NCI-H345 treated with DMSO at 0.1 percent for 48 hours (cell line): ENCODE measurements at regions not wholly inside any gene's neighbourhood (a gene's known extent, or its start where the extent isn't known, plus 50 kb on each side); places are given as distances from the start of the nearest gene placed in this dataset.

Source experiments
- DNase-seq: peaks from one replicate; lab custom pipeline; 2025; ENCODE audit not compliant: unreplicated experiment; lab: John Stamatoyannopoulos, UW

- DNase-seq, result no peak
Measured at GRCh38 chr18:34592481-34592880, 117.6 kb upstream of the DTNA start.

GRCh38 chr18:34592961-34593382, 117.1 kb upstream of the DTNA start:
- no peak for DNase-seq

GRCh38 chr18:34594266-34594665, 115.8 kb upstream of the DTNA start:
- no peak for DNase-seq

- DNase-seq, result no peak
Measured at GRCh38 chr18:34595690-34596089, 114.4 kb upstream of the DTNA start.

- no peak for DNase-seq
Measured at GRCh38 chr18:34598120-34598635, 111.9 kb upstream of the DTNA start.

GRCh38 chr18:34600158-34600557, 109.9 kb upstream of the DTNA start:
- DNase-seq, result no peak

GRCh38 chr18:34600874-34601656, 109.0 kb upstream of the DTNA start:
- no peak for DNase-seq

- DNase-seq, result no peak
Measured at GRCh38 chr18:34604591-34604990, 105.5 kb upstream of the DTNA start.

- no peak for DNase-seq
Measured at GRCh38 chr18:34606851-34607250, 103.2 kb upstream of the DTNA start.

- DNase-seq, result no peak
Measured at GRCh38 chr18:34608064-34608463, 102.0 kb upstream of the DTNA start.

- DNase-seq, result no peak
Measured at GRCh38 chr18:34609986-34610648, 100.0 kb upstream of the DTNA start.

- no peak for DNase-seq
Measured at GRCh38 chr18:34611904-34612303, 98.2 kb upstream of the DTNA start.

GRCh38 chr18:34620258-34620861, 89.7 kb upstream of the DTNA start:
- no peak for DNase-seq

GRCh38 chr18:34623557-34623956, 86.5 kb upstream of the DTNA start:
- DNase-seq, result no peak

- no peak for DNase-seq
Measured at GRCh38 chr18:34624551-34624950, 85.5 kb upstream of the DTNA start.

GRCh38 chr18:34626404-34627136, 83.5 kb upstream of the DTNA start:
- no peak for DNase-seq

GRCh38 chr18:34627137-34627920, 82.8 kb upstream of the DTNA start:
- no peak for DNase-seq

- DNase-seq, result no peak
Measured at GRCh38 chr18:34631093-34631966, 78.8 kb upstream of the DTNA start.

GRCh38 chr18:34632321-34632720, 77.8 kb upstream of the DTNA start:
- no peak for DNase-seq

- no peak for DNase-seq
Measured at GRCh38 chr18:34633368-34633767, 76.7 kb upstream of the DTNA start.
